ENCODE measurements at regions not wholly inside any gene's neighbourhood (a gene's known extent, or its start where the extent isn't known, plus 50 kb on each side); places are given as distances from the start of the nearest gene placed in this dataset.

GRCh38 chr5:164362835-164363234 is 857.4 kb downstream of the MAT2B start:
- H3K4me2 ChIP-seq (replicated peaks; ENCODE audit: extremely low read depth, low read length, poor library complexity, severe bottlenecking): no peak overlapping the region
- Mint-ChIP-seq H3K4me1 (no peaks in the 10 kb centered on the region), H3K27ac (no peak overlapping the region), H3K36me3 (no peaks in the 10 kb centered on the region), H3K4me3 (no peak overlapping the region), H3K9me3 (peaks cover 0 to 5% (median 0%) of the 10 kb centered on the region in 7 donors), H3K27me3 (ENCODE audit: low read depth in 3 of 3) (no peaks in the 10 kb centered on the region)
- H2AFZ ChIP-seq (ENCODE audit: insufficient read depth, low read depth, low read length, poor library complexity, severe bottlenecking): no peak overlapping the region
- H4K20me1 ChIP-seq (ENCODE audit: insufficient read depth, low read length): no peaks in the 10 kb centered on the region
- H3K27ac ChIP-seq (ENCODE audit: low read depth in 1 of 2, low read length in 2 of 2): no peak overlapping the region
- intact Hi-C loops (cut with micrococcal nuclease): no loop called here
- H3K36me3 ChIP-seq (replicated peaks in 1 of 2; ENCODE audit: control insufficient read depth in 1 of 2, insufficient read depth in 2 of 2, low read length in 2 of 2): no peaks in the 10 kb centered on the region
- DNase-seq: no peak
- H3K9me3 ChIP-seq (replicated peaks in 1 of 2; ENCODE audit: control insufficient read depth in 1 of 2, insufficient read depth in 1 of 2, low read length in 2 of 2): no peaks in the 10 kb centered on the region
- H3K4me3 ChIP-seq (replicated peaks in 1 of 3; ENCODE audit: low read depth in 2 of 3, low read length in 3 of 3): no peak overlapping the region
- H3K79me2 ChIP-seq (ENCODE audit: insufficient read depth, low read length): no peaks in the 10 kb centered on the region
- H3K9ac ChIP-seq (ENCODE audit: insufficient read depth, low read length, poor library complexity, severe bottlenecking): no peak overlapping the region
- no peaks in the 10 kb centered on the region for H3K4me1 ChIP-seq (ENCODE audit: control insufficient read depth in 1 of 2, insufficient read depth in 2 of 2, low read length in 2 of 2)
- no peak for TF ChIP-seq CTCF (IDR thresholded peaks at IDR 0.05)
- no peaks in the 10 kb centered on the region for H3K27me3 ChIP-seq (ENCODE audit: control insufficient read depth in 2 of 2, insufficient read depth in 2 of 2, low read length in 2 of 2)

DNA sequence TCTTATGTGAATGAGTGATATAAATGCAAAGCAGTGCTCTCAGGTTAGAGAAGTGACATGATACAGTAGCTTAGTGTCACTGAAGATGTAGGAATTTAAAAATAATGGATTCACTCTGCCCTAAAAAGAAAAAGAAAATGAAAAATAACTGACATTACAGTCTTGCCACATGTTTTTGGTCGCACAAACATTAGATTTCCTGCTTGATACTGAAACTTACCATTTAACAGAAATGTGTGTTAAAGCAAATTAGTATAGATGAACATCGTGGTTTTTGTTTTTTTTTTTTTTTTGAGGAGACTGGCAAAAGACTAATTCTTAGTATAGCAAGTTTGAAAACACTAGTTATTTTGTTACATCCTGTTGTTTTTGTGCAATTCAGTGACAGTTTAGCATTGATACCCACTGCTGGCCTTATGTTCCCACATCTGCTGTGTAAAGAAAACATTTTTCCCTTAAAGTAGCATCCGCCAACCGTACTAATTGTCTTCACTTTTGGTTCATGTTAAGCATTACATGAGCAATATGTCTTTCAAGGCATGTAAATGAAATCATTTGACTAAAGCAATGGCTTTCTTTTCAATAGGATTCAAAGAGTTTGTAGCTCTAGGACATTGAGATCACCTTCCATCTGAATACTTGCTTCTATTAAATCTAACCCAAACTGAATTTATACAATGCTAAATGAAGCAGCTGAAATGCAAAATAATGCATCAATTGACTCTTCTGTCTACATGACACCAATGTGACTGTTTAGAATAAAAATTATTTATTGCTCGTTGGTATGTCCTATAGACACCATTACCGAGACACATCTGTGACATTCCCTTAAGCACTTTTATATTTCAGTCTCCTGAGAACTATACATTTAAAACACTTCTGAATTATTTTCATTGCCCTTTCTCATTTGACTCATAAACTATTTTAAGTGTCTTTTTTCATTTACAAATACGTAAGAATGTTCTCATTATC is 859.1 kb downstream of the MAT2B start:
- Mint-ChIP-seq H3K27me3 (ENCODE audit: low read depth in 3 of 3) (no peaks in the 10 kb centered on the region), H3K9me3 (peaks cover 0 to 5% (median 0%) of the 10 kb centered on the region in 7 donors), H3K36me3 (no peaks in the 10 kb centered on the region), H3K4me3 (no peak overlapping the region), H3K27ac (no peak overlapping the region), H3K4me1 (no peaks in the 10 kb centered on the region)
- intact Hi-C loops (cut with micrococcal nuclease): no loop called here
- no peaks in the 10 kb centered on the region for H3K36me3 ChIP-seq (replicated peaks in 1 of 2; ENCODE audit: control insufficient read depth in 1 of 2, insufficient read depth in 2 of 2, low read length in 2 of 2)
- no peaks in the 10 kb centered on the region for H3K27me3 ChIP-seq (ENCODE audit: control insufficient read depth in 2 of 2, insufficient read depth in 2 of 2, low read length in 2 of 2)
- DNase-seq: no peak
- H3K9me3 ChIP-seq (replicated peaks in 1 of 2; ENCODE audit: control insufficient read depth in 1 of 2, insufficient read depth in 1 of 2, low read length in 2 of 2): no peaks in the 10 kb centered on the region
- H4K20me1 ChIP-seq (ENCODE audit: insufficient read depth, low read length): no peaks in the 10 kb centered on the region
- H3K27ac ChIP-seq (ENCODE audit: low read depth in 1 of 2, low read length in 2 of 2): no peak overlapping the region
- WGBS (ENCODE audit: insufficient coverage): 100% methylated on average over 1 of the region's 7 CpGs
- H3K9ac ChIP-seq (ENCODE audit: insufficient read depth, low read length, poor library complexity, severe bottlenecking): no peak overlapping the region
- no peak overlapping the region for H2AFZ ChIP-seq (ENCODE audit: insufficient read depth, low read depth, low read length, poor library complexity, severe bottlenecking)
- H3K4me2 ChIP-seq (replicated peaks; ENCODE audit: extremely low read depth, low read length, poor library complexity, severe bottlenecking): no peak overlapping the region
- no peaks in the 10 kb centered on the region for H3K79me2 ChIP-seq (ENCODE audit: insufficient read depth, low read length)
- H3K4me3 ChIP-seq (replicated peaks in 1 of 3; ENCODE audit: low read depth in 2 of 3, low read length in 3 of 3): no peak overlapping the region
- no peak for TF ChIP-seq CTCF (IDR thresholded peaks at IDR 0.05)
- no peaks in the 10 kb centered on the region for H3K4me1 ChIP-seq (ENCODE audit: control insufficient read depth in 1 of 2, insufficient read depth in 2 of 2, low read length in 2 of 2)

Data from CD14-positive monocyte (primary cell).